ENCODE measurements at regions not wholly inside any gene's neighbourhood (a gene's known extent, or its start where the extent isn't known, plus 50 kb on each side); places are given as distances from the start of the nearest gene placed in this dataset.
A peak's percentile ranks its signal among the peaks of the same experiment; 100 is the strongest.

GRCh38 chr16:11446566-11447119 is 101.4 kb downstream of the RMI2 start:
- no peak for DNase-seq

- DNase-seq = no peak
These were observed 102.0 kb downstream of the RMI2 start for GRCh38 chr16:11447272-11447671.

GRCh38 chr16:11447836-11448235 is 102.6 kb downstream of the RMI2 start:
- no peak for DNase-seq

- DNase-seq = no peak
These were observed 103.6 kb downstream of the RMI2 start for GRCh38 chr16:11448796-11449416.

GRCh38 chr16:11449716-11450115 is 104.5 kb downstream of the RMI2 start:
- no peak for DNase-seq

DNA sequence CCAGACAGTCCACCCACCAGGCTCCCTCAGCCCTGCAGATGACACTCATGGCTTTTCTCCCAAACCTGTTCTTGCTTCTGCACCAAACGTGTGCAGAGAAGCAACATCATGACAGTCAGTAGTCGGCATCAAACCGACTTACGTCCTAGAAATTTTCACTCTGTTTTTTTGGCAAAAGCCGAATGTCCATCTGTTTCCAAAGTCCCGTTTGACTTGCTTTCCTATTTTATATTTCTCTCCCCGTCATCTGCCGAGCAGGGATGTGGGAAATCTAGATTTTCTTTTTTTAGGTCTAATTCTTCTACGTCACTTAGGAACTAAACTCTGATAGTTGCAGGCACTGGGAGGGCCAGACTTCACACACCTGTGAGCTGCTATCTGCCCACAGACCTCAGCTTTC is 104.9 kb downstream of the RMI2 start:
- DNase-seq = no peak

DNA sequence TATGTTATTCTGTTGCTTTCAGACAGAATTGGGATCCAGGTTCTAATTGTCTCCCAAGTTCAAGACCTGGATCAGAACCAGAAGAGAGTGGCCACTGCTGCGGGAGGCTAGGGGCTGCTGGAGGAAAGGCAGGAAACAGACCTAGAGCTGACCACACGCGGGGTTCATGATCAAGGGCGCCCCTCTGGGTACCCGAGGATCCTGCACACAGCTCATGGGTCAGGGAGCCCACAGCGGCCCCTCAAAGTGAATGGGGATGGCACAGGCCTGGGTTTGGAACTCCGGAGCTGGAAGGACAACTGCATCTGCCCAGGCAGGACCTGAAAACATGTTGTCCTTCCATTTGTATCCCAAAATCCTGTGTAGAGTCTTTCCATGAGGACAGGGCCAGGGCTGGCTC is 107.0 kb downstream of the RMI2 start:
- no peak for DNase-seq

- DNase-seq = peak; percentile 57
These were observed 107.6 kb downstream of the RMI2 start for GRCh38 chr16:11452746-11453389.

DNA sequence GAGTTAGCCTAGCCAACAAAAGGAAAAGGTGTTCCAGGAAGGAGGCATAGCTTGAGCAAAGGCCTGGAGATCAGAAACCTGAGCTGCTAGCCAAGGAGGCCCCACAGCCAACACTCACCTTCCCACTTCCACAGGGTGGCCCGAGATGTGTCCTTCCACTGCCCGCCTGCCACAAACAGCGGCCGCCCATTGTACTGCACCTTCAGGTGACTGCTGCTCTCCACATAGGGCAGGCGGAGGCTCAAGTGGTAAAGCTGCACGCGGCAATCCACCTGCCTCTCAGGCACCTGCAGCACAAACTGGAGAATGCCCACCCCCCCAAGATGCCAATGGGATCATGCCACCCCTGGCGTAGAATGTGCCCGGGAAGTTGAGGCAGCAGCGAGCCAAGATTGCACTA is 111.5 kb downstream of the RMI2 start:
- no peak for DNase-seq

DNA sequence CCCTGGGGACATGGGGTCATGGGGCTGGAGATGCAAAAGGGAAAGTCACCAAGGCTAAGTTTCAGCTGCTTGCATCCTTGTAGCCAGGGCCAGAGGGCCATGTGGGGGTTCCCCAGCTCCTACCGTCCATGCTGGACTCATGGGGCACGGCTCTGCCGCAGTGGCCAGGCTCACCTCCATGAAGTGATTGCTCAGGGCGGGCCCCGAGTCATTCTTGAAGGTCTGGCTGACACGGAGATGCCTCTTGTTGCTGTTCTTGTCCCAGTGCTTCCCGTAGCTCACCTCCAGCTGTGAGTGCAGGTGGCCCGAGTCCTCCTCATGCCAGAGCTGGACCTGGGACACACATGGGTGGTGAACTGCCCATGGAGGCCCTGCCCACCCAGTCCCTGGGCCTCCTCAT is 114.5 kb downstream of the RMI2 start:
- no peak for DNase-seq

DNA sequence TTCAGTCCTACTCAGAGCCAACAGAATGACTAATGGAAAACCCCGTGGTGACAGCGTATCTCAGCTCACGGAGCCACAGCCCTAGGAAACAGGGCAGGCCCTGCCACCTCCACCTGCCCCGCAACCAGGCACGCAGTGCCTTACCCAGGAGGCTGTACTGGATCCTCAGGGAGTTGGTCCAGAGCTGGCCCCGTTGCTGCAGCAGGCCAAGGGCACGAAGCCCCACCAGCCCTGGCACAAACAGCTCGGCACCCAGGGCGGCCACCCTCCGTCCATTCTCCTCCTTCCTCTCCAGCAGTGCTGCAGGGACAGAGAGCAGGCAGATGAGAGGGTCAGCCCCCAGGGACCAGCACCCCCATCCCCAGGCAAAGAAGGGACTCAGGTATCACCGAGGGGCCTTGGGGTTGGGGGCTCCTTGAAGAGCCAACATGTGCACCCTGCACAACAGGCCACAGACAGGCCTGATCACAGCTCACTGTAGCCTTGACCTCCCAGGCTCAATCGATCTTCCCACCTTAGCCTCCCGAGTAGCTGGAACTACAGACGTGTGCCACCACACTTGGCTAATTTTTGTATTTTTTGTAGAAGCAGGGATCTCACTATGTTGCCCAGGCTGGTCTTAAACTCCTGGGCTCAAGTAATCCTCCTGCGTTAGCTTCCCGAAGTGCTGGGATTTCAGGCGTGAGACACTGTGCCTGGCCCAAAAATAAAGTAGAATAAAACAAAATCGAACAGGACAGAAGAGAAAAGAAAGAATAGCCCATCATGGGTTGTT is 115.7 kb downstream of the RMI2 start:
- DNase-seq = no peak

- no peak for DNase-seq
These were observed 116.3 kb downstream of the RMI2 start for GRCh38 chr16:11461595-11461990.

- no peak for DNase-seq
These were observed 116.8 kb downstream of the RMI2 start for GRCh38 chr16:11462036-11462435.

DNA sequence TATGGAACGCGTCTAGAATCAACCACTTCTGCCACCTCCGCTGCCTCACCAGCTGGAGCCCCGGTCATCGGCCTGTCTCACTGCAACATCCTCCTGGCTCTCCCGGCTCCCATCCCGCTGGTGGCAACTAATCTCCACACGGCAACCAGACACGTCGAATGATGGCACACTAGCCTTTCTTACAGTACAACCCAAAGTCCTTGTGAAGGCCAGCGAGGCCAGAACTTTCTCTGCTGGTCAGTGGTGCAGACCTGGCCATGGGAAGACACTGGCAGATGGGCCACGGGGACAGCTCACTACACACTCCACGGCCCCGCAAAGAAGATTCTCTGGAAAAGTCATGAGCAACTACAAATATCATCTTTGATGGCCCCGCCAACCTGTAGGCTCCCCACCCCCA is 117.6 kb downstream of the RMI2 start:
- no peak for DNase-seq

GRCh38 chr16:11464241-11464640 is 119.0 kb downstream of the RMI2 start:
- no peak for DNase-seq

- DNase-seq = no peak
These were observed 120.4 kb downstream of the RMI2 start for GRCh38 chr16:11465675-11466074.

DNA sequence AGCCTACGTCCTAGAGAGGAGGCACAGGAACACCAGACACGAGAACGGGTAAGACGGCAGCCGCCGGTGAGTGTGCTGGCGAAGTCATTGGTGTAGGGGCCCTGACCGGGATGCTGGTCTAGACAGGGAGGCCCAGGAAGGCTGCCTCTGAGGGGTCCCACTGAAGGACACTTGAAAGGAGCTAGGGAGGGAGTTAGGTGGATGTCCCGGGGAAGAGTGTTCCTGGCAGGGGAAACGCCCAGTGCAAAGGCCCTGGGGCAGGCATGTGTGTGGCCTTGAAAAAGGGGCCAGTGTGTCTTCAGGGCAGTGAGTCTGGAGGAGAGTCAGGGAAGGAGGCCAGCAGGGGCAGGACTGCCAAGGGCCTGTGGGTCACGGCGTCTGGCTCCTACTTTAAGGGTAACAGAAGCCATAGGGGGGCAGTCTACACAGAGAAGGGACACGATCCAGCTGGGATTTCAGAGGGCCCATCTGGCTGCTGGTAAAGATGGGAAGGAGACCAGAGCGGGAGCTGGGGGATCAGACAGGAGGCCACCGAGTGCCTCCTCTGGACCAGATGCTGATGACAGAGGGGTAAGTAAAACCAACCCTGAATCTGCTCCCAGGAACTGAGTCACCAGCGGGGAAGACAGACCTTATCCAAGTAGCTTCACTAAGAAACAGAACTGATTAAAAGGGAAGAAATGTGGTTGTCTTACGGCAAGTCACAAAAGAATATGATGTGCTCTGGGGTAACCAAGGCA is 115.9 kb downstream of the LITAF start:
- DNase-seq = no peak

DNA sequence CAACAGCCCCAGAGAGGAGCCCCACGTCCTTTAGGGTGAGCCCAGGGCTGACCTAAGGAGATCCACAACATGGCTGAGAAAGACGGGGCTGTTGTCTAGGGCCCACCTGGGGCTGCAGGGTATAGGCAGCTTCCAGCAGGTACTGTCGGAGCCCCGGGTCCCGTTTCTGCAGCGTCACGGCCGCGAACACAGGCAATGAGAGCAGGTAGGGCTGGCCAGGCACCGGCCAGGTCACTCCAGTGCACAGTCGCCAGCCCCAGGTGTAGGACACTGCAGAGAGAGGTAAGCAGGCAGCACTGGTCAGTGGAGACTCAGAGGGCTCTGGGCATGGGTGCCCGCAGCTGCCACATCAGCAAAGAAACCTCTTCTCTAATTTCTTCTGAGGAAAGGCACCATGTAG is 115.2 kb downstream of the LITAF start:
- DNase-seq = no peak

DNA sequence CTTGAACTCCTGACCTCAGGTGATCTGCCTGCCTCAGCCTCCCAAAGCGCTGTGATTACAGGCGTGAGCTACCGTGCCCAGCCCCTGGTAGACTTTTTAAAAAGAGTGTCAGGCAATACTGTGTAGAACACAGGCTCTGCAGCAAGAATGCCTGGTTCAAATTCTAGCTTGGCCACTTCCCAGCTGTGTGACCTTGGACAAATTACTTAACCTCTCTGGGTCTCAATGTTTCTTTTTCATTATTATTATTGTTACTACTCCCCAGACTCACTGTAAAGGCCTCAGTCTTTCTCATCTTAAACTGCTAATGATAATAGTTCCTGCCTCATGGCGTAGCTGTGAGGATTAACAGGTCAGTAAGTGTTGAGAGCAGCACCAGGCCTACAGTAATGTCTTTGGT is 114.3 kb downstream of the LITAF start:
- DNase-seq = no peak

GRCh38 chr16:11472851-11473250 is 113.9 kb downstream of the LITAF start:
- DNase-seq = no peak

DNA sequence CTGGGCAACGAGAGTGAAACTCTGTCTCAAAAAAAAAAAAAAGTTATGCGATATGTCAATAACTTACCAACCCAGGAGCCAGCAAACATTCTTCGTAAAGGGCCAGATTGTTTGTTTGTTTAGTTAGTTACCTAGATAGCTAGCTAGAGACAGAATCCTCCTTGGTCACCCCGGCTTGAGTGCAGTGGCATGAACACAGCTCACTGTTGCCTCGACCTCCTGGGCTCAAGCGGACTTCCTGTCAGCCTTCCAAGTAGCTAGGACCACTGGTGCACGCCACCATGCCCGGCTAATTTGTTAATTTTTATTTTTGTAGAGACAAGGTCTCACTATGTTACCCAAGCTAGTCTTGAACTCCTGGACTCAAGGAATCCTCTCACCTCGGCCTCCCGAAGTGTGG is 113.0 kb downstream of the LITAF start:
- no peak for DNase-seq

DNA sequence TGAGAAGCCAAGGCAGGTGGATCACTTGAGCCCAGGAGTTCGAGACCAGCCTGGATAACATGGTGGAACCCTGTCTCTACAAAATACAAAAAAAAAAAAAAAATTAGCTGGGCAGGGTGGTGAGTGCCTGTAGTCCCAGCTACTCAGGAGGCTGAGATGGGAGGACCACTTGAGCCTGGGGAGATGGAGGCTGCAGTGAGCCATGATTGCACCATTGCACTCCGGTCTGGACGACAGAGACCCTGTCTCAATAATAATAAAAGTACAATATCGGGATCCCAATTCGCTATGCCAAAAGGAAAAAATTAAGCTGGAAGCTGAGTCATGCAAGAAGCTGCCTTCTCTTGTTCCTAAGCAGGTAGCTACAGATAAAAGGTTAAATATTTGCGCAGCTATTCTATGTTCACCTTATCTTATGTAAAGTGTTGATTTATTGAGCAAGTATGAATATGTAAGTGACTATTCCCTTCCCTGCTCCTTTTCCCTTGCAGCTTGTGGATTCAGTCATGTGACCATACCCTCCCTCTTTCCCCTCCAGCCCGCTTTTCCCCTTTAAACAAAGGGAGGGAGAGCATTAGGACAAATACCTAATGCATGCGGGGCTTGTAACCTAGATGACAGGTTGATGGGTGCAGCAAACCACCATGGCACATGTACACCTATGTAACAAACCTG is 112.0 kb downstream of the LITAF start:
- no peak for DNase-seq

Measured in skin of body (tissue), 1 donor.